Epithelial cell of prostate (primary cell): ENCODE measurements at regions not wholly inside any gene's neighbourhood (a gene's known extent, or its start where the extent isn't known, plus 50 kb on each side); places are given as distances from the start of the nearest gene placed in this dataset.

Experiments used
- DNase-seq: peaks from one replicate; pipeline ENCODE4 v3.0.0-alpha.2; 2011; ENCODE audit warnings: low read depth, low spot score
- H3K27ac ChIP-seq: fragments of 450-650 bp; 2 replicates; pipeline ENCODE4 v1.5.1; 2017; ENCODE audit warnings: mild to moderate bottlenecking

- H3K27ac ChIP-seq, result no peak overlapping the region
These were observed 1076.4 kb upstream of the CDH6 start for GRCh38 chr5:30117135-30117534.

GRCh38 chr5:30113542-30113941 lies 1079.9 kb upstream of the CDH6 start:
- H3K27ac ChIP-seq, result no peak overlapping the region
- DNase-seq, result no peak

More at GRCh38 chr5:30117135-30117534, 1076.4 kb upstream of the CDH6 start:
- no peak for DNase-seq

GRCh38 chr5:30112867-30113266 lies 1080.6 kb upstream of the CDH6 start:
- no peak overlapping the region for H3K27ac ChIP-seq
- DNase-seq, result no peak

- no peak overlapping the region for H3K27ac ChIP-seq
- no peak for DNase-seq
These were observed 1085.4 kb upstream of the CDH6 start for GRCh38 chr5:30108051-30108450.

GRCh38 chr5:30106596-30106995 lies 1086.9 kb upstream of the CDH6 start:
- DNase-seq, result no peak
- no peak overlapping the region for H3K27ac ChIP-seq

GRCh38 chr5:30104872-30105596 lies 1088.5 kb upstream of the CDH6 start:
- no peak for DNase-seq
- H3K27ac ChIP-seq, result no peak overlapping the region

- no peak overlapping the region for H3K27ac ChIP-seq
- no peak for DNase-seq
These were observed 1089.9 kb upstream of the CDH6 start for GRCh38 chr5:30103452-30104202.

GRCh38 chr5:30103052-30103451 lies 1090.4 kb upstream of the CDH6 start:
- DNase-seq, result no peak
- no peak overlapping the region for H3K27ac ChIP-seq

GRCh38 chr5:30102185-30102584 lies 1091.3 kb upstream of the CDH6 start:
- H3K27ac ChIP-seq, result no peak overlapping the region
- DNase-seq, result no peak

GRCh38 chr5:30100929-30101328 lies 1092.6 kb upstream of the CDH6 start:
- no peak overlapping the region for H3K27ac ChIP-seq
- no peak for DNase-seq

GRCh38 chr5:30100148-30100713 lies 1093.3 kb upstream of the CDH6 start:
- DNase-seq, result no peak

GRCh38 chr5:30099634-30100033 lies 1093.9 kb upstream of the CDH6 start:
- DNase-seq, result no peak
- H3K27ac ChIP-seq, result no peak overlapping the region

More at GRCh38 chr5:30100148-30100713, 1093.3 kb upstream of the CDH6 start:
- no peak overlapping the region for H3K27ac ChIP-seq

GRCh38 chr5:30098940-30099339 lies 1094.5 kb upstream of the CDH6 start:
- no peak for DNase-seq
- H3K27ac ChIP-seq, result no peak overlapping the region

GRCh38 chr5:30092548-30092947 lies 1100.9 kb upstream of the CDH6 start:
- DNase-seq, result no peak
- H3K27ac ChIP-seq, result no peak overlapping the region

- H3K27ac ChIP-seq, result no peak overlapping the region
- no peak for DNase-seq
These were observed 1123.8 kb upstream of the CDH6 start for GRCh38 chr5:30069441-30070263.

- DNase-seq, result no peak
- H3K27ac ChIP-seq, result no peak overlapping the region
These were observed 1130.0 kb upstream of the CDH6 start for GRCh38 chr5:30063503-30063902.

GRCh38 chr5:30051976-30052375 lies 1141.5 kb upstream of the CDH6 start:
- no peak overlapping the region for H3K27ac ChIP-seq
- no peak for DNase-seq

- no peak for DNase-seq
- no peak overlapping the region for H3K27ac ChIP-seq
These were observed 1143.2 kb upstream of the CDH6 start for GRCh38 chr5:30050056-30050815.

- no peak overlapping the region for H3K27ac ChIP-seq
- no peak for DNase-seq
These were observed 1150.8 kb upstream of the CDH6 start for GRCh38 chr5:30042677-30043076.
